ENCODE measurements at regions not wholly inside any gene's neighbourhood (a gene's known extent, or its start where the extent isn't known, plus 50 kb on each side); places are given as distances from the start of the nearest gene placed in this dataset.

GRCh38 chr7:10790910-10791309 lies 182.8 kb upstream of the PHF14 start:
- ATAC-seq (no peak), DNase-seq (no peak)
- intact Hi-C loops (cut with DNase I, micrococcal nuclease), result no loop called here

- intact Hi-C loops (cut with DNase I, micrococcal nuclease), result no loop called here
- no peak for ATAC-seq
- DNase-seq, result no peak
Observed at GRCh38 chr7:10793995-10794775, 179.5 kb upstream of the PHF14 start.

DNA sequence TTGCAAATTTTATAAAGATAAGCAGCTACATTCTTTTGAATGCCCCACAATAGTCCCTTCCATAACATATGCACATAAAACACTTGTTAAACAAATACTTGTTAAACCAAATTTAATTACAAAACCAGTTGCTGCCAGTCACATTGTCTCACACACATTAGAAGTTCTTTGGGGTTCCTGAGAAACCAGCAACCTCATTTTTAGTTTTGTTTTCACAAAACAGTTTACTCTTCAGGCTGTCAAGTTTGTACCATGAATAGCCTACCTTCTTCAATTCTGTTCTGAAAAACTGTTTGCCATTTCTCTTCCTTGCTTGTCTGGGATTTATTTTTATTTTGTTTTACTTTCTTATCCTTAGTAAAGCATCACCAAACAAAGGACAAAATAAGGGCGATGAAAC lies 176.5 kb upstream of the PHF14 start:
- ATAC-seq (no peak), DNase-seq (no peak)
- intact Hi-C loops (cut with DNase I, micrococcal nuclease), result no loop called here

DNA sequence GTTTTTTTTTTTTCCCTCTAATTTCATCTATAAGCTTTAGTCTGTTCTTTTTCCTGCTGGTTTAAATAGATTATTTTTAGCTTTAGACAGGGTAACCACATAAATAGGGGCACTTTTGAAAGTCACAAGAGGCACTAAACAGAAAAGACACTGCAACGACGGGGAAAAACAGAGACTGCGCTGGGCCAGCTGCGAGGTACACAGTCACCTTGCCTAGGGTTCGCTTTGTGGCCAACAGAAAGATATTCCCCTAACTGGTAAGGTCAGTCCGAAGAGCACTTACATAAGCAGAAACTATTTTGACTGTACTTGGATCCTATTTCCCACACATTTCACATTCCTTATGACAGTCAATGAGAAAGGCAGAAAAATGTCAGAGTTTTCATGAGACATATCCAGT lies 175.6 kb upstream of the PHF14 start:
- DNase-seq, result no peak
- intact Hi-C loops (cut with DNase I, micrococcal nuclease), result no loop called here
- no peak for ATAC-seq

DNA sequence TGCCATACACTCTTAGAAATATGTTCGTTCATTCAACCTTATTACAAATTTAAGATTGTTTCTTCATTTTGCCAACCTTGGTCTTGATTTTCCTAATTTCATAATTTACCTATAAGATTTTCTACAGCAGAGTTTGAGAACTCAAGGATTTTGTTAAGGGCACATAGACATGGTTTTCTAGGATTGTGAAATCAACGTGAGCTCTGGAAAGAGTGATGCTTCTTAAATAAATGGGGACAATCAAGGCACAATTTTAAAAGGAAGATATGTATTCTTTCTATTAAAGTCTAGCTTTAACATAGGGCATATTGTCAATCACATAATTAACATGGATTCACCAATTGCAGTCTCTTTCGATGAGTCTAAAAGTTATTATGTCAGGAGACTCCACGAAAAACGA lies 174.2 kb upstream of the PHF14 start:
- ATAC-seq, result no peak
- no peak for DNase-seq
- intact Hi-C loops (cut with DNase I, micrococcal nuclease), result no loop called here

GRCh38 chr7:10802011-10802410 lies 171.7 kb upstream of the PHF14 start:
- ATAC-seq, result no peak
- intact Hi-C loops (cut with DNase I, micrococcal nuclease), result no loop called here
- DNase-seq, result no peak

DNA sequence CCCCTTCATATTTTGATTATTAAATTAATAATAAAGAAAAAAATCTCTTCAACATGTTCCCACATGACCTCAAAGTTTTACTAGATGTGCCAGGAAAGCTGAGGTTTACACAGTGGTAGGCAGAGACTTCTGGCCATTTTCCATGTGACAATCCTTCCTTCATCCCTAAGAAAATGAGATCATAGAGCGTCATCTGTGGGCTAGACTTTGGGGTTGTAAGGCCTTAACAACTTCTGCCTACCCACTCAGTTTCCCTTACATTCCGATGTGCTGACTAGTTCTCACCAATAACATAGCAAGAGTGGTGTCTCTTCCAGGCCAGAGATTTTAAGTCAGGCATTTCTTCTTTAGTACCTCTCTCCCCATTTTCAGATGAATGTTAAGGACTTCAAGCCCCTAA lies 171.1 kb upstream of the PHF14 start:
- DNase-seq, result no peak
- ATAC-seq, result no peak
- intact Hi-C loops (cut with DNase I, micrococcal nuclease), result no loop called here

- ATAC-seq (no peak), DNase-seq (no peak)
- intact Hi-C loops (cut with DNase I, micrococcal nuclease), result no loop called here
Observed at GRCh38 chr7:10803720-10804119, 170.0 kb upstream of the PHF14 start.

DNA sequence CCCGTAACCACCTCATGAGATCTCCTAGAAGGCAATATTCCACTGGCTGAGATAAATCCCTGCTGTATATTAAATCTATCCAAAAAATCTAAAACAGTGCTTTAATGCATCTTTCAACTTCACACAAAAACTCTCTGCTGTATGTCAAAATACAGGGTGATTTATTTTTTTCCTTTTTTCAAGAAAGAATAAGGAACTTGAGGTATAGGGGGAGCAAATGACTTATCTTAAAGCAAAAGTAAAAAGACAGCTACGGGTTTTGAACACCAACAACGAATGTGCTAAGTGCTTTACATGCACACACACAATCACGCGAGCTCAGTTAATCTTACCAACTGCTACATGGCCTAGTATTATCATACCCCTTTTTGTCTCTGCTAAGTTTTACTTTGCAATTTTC lies 168.9 kb upstream of the PHF14 start:
- DNase-seq (no peak), ATAC-seq (no peak)
- intact Hi-C loops (cut with DNase I, micrococcal nuclease), result no loop called here

GRCh38 chr7:10815546-10815945 lies 158.1 kb upstream of the PHF14 start:
- intact Hi-C loops (cut with DNase I, micrococcal nuclease), result no loop called here
- ATAC-seq (no peak), DNase-seq (no peak)

DNA sequence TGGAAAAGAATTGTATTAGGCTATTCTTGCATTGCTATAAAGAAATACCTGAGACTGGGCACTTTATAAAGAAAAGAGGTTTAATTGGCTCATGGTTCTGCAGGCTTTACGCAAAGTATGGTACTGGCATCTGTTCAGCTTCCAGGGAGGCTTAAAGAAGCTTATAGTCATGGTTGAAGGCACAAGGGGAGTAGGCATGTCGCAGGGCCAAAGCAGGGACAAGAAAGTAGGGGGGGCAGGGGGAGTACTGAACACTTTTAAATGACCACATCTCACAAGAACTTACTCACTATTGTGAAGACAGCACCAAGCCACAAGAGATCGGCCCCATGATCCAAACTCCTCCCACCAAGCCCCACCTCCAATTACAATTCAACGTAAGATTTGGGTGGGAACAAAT lies 152.5 kb upstream of the PHF14 start:
- intact Hi-C loops (cut with DNase I, micrococcal nuclease), result no loop called here
- DNase-seq (no peak), ATAC-seq (no peak)

DNA sequence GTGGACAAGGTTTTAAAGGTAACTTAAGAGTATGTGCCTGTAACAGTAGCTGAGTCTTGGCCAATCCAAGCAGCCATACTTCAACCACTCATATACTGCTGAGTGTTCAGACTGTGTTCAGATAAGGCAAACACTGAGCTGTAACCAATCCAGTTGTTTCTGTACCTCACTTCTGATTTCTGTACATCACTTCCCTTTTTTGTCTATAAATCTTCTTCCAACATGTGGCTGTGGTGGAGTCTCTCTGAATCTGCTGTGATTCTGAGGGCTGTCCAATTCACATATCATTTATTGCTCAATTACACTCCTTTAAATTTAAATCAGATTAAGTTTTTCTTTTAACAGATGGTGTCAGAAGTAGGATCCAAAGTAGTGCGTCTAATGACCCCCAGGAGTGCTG lies 149.5 kb upstream of the PHF14 start:
- ATAC-seq (no peak), DNase-seq (no peak)
- intact Hi-C loops (cut with DNase I, micrococcal nuclease), result no loop called here

DNA sequence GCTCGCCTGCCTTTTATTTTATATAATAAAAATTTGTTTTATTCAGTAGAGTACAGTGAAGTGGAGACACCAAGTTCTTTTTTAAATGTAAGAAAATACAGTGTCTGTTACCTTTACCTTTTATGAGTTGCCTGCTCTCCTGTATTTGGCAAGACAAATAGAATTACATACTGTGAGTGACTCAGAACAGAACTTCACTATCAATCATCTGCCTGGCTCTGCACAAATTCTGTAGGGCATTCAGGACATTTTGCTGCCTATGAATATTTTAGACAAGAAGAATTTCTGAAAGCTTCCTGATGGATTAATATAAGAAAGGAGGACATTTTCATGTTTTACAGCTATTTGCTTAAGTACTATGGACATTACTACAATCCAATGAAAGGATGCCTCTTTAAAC lies 135.4 kb upstream of the PHF14 start:
- ATAC-seq (no peak), DNase-seq (no peak)
- intact Hi-C loops (cut with DNase I, micrococcal nuclease), result no loop called here

DNA sequence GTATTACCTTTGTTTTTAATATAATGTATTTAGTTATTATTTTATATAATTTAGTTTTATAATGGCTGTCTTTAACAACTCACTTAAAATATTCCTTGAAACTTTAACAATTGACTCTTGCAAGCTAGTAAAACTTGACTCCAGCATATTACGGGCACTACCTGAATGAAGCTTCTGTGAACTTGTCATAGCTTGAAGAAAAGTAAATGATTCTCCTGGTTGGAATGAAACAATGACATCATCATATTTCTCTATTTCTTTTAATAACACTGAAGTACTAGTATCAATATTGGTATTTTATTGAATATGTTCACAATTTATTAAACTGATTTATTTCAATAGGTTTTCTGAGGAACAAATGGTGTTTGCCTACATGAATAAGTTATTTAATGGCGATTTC lies 128.4 kb upstream of the PHF14 start:
- ATAC-seq (no peak), DNase-seq (no peak)
- intact Hi-C loops (cut with DNase I, micrococcal nuclease), result no loop called here

GRCh38 chr7:10855583-10855982 lies 118.1 kb upstream of the PHF14 start:
- ATAC-seq (no peak), DNase-seq (no peak)
- intact Hi-C loops (cut with DNase I, micrococcal nuclease), result no loop called here

DNA sequence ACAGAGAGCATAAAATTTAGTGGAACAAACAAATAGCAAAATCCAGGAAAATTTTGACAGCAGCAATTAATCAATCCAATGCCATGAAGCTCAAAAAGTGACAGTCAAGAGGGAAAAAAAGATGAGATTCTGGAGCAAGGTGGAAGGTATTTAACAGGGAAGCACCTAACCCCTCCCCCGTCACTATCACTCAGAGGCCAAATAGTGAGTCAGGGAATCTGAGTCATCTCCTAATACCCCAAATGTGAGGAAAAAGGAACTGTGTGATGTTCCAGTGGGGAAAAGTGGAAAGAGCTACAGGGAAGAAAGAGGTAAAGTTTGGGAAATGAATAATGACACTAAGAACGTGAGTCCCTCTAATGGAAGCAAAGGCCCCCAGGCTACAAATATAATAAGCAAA lies 113.2 kb upstream of the PHF14 start:
- ATAC-seq (no peak), DNase-seq (no peak)
- intact Hi-C loops (cut with DNase I, micrococcal nuclease), result no loop called here

DNA sequence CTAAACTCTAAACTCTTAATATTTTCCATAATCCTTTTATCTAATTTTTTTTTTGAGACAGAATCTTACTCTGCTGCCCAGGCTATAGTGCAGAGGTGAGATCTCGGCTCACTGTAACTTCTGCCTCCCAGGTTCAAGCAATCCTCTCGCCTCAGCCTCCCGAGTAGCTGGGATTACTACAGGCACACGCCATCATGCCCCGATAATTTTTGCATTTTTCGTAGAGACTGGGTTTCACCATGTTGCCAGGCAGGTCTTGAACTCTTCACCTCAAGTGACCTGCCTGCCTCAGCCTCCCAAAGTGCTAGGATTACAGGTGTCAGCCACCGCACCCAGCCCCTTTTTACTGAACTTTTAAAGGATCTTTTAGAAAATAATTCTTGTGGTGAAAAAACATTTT lies 110.2 kb upstream of the PHF14 start:
- ATAC-seq (no peak), DNase-seq (no peak)

GRCh38 chr7:10874666-10875065 lies 99.0 kb upstream of the PHF14 start:
- DNase-seq (no peak), ATAC-seq (no peak)
- intact Hi-C loops (cut with DNase I, micrococcal nuclease), result no loop called here

More for the DNA sequence above, 110.2 kb upstream of the PHF14 start:
- intact Hi-C loops (cut with DNase I, micrococcal nuclease), result no loop called here

DNA sequence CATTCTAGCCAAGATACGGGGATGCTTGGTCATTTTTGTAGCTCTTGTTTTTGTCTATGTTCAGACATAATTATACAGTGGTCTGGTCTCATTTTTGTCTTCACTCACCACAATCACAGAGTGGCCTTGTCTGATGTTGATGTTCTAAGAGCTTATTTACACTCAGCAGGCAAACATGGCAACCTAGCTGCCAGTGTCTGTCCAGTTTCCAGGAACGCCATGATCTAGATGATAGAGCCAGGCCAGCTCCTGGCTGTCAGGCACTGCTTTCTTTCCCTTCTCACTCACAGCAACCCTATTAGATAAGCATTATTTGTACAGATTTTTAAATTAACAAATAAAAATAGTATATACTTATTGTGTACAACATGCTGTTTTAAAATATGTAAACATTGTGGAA lies 98.6 kb upstream of the PHF14 start:
- DNase-seq, result no peak
- intact Hi-C loops (cut with DNase I, micrococcal nuclease), result no loop called here
- ATAC-seq, result no peak

DNA sequence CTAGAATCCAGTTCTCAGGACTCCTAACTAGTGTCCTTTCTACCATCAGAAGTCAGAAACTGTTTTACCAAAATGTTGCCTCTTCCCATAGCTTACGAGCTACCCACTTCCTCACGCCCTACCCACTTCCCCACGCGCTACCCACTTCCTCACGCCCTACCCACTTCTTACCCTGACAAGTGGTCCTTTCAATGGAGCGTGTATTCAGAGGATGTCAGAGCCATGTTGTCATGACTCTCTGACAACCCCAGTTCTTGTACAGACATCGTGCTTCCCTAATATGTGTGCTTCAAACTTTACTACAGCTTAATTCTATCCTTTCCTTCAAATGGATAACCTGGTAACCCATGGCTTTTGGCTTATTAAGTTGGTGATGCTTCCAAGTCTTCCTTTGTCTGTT lies 84.8 kb upstream of the PHF14 start:
- intact Hi-C loops (cut with DNase I, micrococcal nuclease), result no loop called here
- DNase-seq (no peak), ATAC-seq (no peak)

GRCh38 chr7:10889266-10889898 lies 84.3 kb upstream of the PHF14 start:
- DNase-seq (peak in 1 of 2 donors; percentile 18), ATAC-seq (peak; percentile 58)
- intact Hi-C loops (cut with DNase I, micrococcal nuclease), result no loop called here

Measured in left colon (tissue), 2 donors.